Muscle of leg (tissue), 3 donors: ENCODE measurements at regions not wholly inside any gene's neighbourhood (a gene's known extent, or its start where the extent isn't known, plus 50 kb on each side); places are given as distances from the start of the nearest gene placed in this dataset.
"Not testable (repeated sequence)": the region's sequence is repeated elsewhere in the genome, so short reads cannot be mapped to it uniquely, and the experiment has no call there.

ENCODE experiments used
- DNase-seq: peaks from one replicate; pipeline ENCODE4 v3.0.0; 2013
- H3K27ac ChIP-seq: one replicate; pipeline ENCODE4 v1.5.1; 2013; ENCODE audit warnings: mild to moderate bottlenecking, low read length, control low read depth
- H3K27me3 ChIP-seq: one replicate; pipeline ENCODE4 v1.6.1; 2013; ENCODE audit warnings: low read length; ENCODE audit not compliant: control insufficient read depth, insufficient read depth
- H3K36me3 ChIP-seq: one replicate; pipeline ENCODE4 v1.6.1; 2013; ENCODE audit warnings: low read length; ENCODE audit not compliant: control insufficient read depth, insufficient read depth
- H3K4me1 ChIP-seq: one replicate; pipeline ENCODE4 v1.6.1; 2013; ENCODE audit warnings: low read length; ENCODE audit not compliant: control insufficient read depth, insufficient read depth
- H3K4me3 ChIP-seq: one replicate; pipeline ENCODE4 v1.5.1; 2013; ENCODE audit warnings: low read length, control low read depth
- H3K9me3 ChIP-seq: replicated peaks from 2 replicates; pipeline ENCODE4 v1.6.1; 2013; ENCODE audit warnings: low read depth, low read length; ENCODE audit not compliant: control insufficient read depth
- WGBS: methylation state at CpG from one replicate; pipeline ENCODE4 v1.1.5; 2013; ENCODE audit warnings: missing lambda C conversion rate; ENCODE audit not compliant: insufficient coverage; 5-methylcytosine and 5-hydroxymethylcytosine counted together

GRCh38 chr12:31216479-31216878 is 109.5 kb downstream of the SINHCAF start:
- Histone ChIP-seq H3K27ac (no peak overlapping the region), H3K36me3 (no peaks in the 10 kb centered on the region), H3K4me3 (no peak overlapping the region), H3K9me3 (no peaks in the 10 kb centered on the region), H3K27me3 (peaks cover 4% of the 10 kb centered on the region), H3K4me1 (peaks cover 1% of the 10 kb centered on the region)
- WGBS: no CpG with 5 or more reads among the region's 2 CpGs
- no peak for DNase-seq

GRCh38 chr12:31217356-31218130 is 108.4 kb downstream of the SINHCAF start:
- DNase-seq: no peak
- H3K27ac ChIP-seq: no peak overlapping the region
- H3K36me3 ChIP-seq: no peaks in the 10 kb centered on the region
- peaks cover 10% of the 10 kb centered on the region for H3K4me1 ChIP-seq
- 36% methylated on average over 9 of the region's 19 CpGs for WGBS
- no peaks in the 10 kb centered on the region for H3K9me3 ChIP-seq
- H3K4me3 ChIP-seq: no peak overlapping the region
- peaks cover 4% of the 10 kb centered on the region for H3K27me3 ChIP-seq

GRCh38 chr12:31218203-31219025 is 107.5 kb downstream of the SINHCAF start:
- WGBS: 50% methylated on average over 1 of the region's 9 CpGs
- peaks cover 4% of the 10 kb centered on the region for H3K27me3 ChIP-seq
- DNase-seq: no peak
- no peaks in the 10 kb centered on the region for H3K36me3 ChIP-seq
- no peaks in the 10 kb centered on the region for H3K9me3 ChIP-seq
- no peak overlapping the region for H3K27ac ChIP-seq
- peaks cover 16% of the 10 kb centered on the region for H3K4me1 ChIP-seq
- H3K4me3 ChIP-seq: no peak overlapping the region

- Histone ChIP-seq H3K27ac (no peak overlapping the region), H3K9me3 (no peaks in the 10 kb centered on the region), H3K36me3 (no peaks in the 10 kb centered on the region), H3K27me3 (peaks cover 4% of the 10 kb centered on the region), H3K4me1 (peaks cover 22% of the 10 kb centered on the region), H3K4me3 (no peak overlapping the region)
- WGBS: 77% methylated on average over 8 of the region's 9 CpGs
- DNase-seq: no peak
These were observed 106.4 kb downstream of the SINHCAF start for GRCh38 chr12:31219521-31219920.

GRCh38 chr12:31220061-31220460 is 105.9 kb downstream of the SINHCAF start:
- Histone ChIP-seq H3K9me3 (no peaks in the 10 kb centered on the region), H3K4me1 (peaks cover 27% of the 10 kb centered on the region), H3K27me3 (peaks cover 4% of the 10 kb centered on the region), H3K36me3 (no peaks in the 10 kb centered on the region), H3K27ac (no peak overlapping the region), H3K4me3 (no peak overlapping the region)
- WGBS: 43% methylated on average over 6 of the region's 7 CpGs
- no peak for DNase-seq

GRCh38 chr12:31220633-31221550 is 105.1 kb downstream of the SINHCAF start:
- 88% methylated on average over 4 of the region's 8 CpGs for WGBS

GRCh38 chr12:31221551-31221945 is 104.4 kb downstream of the SINHCAF start:
- Histone ChIP-seq H3K4me3 (no peak overlapping the region), H3K9me3 (no peaks in the 10 kb centered on the region), H3K36me3 (no peaks in the 10 kb centered on the region), H3K27me3 (peaks cover 4% of the 10 kb centered on the region), H3K4me1 (peaks cover 41% of the 10 kb centered on the region), H3K27ac (no peak overlapping the region)
- no peak for DNase-seq
- WGBS: 77% methylated on average over 8 of the region's 10 CpGs

More at GRCh38 chr12:31220633-31221550, 105.1 kb downstream of the SINHCAF start:
- no peaks in the 10 kb centered on the region for H3K36me3 ChIP-seq
- H3K27me3 ChIP-seq: peaks cover 4% of the 10 kb centered on the region
- peak; percentile 39 for DNase-seq
- H3K4me3 ChIP-seq: no peak overlapping the region
- H3K9me3 ChIP-seq: no peaks in the 10 kb centered on the region
- no peak overlapping the region for H3K27ac ChIP-seq
- H3K4me1 ChIP-seq: peaks cover 35% of the 10 kb centered on the region

- Histone ChIP-seq H3K4me3 (no peak overlapping the region), H3K4me1 (peaks cover 53% of the 10 kb centered on the region), H3K27ac (no peak overlapping the region), H3K9me3 (no peaks in the 10 kb centered on the region), H3K36me3 (no peaks in the 10 kb centered on the region), H3K27me3 (no peaks in the 10 kb centered on the region)
- WGBS: 88% methylated on average over 6 of the region's 8 CpGs
- no peak for DNase-seq
These were observed 103.2 kb downstream of the SINHCAF start for GRCh38 chr12:31222620-31223222.

- not testable (repeated sequence) for H3K27me3 ChIP-seq, H3K9me3 ChIP-seq, H3K36me3 ChIP-seq, H3K27ac ChIP-seq, H3K4me3 ChIP-seq, DNase-seq
- WGBS: 67% methylated on average over 1 of the region's 1 CpG
- peaks cover 62% of the 10 kb centered on the region for H3K4me1 ChIP-seq
These were observed 102.3 kb downstream of the SINHCAF start for GRCh38 chr12:31223640-31224039.
